Neural progenitor cell (in vitro differentiated cells): ENCODE measurements at regions not wholly inside any gene's neighbourhood (a gene's known extent, or its start where the extent isn't known, plus 50 kb on each side); places are given as distances from the start of the nearest gene placed in this dataset.
"Not testable (repeated sequence)": the region's sequence is repeated elsewhere in the genome, so short reads cannot be mapped to it uniquely, and the experiment has no call there.

Experiments
- DNase-seq: peaks from one replicate; pipeline ENCODE4 v3.0.0-alpha.2; 2016; ENCODE audit warnings: low spot score
- H2AFZ ChIP-seq: fragments of 200-600 bp; sonication (generic); replicated peaks from 2 replicates; pipeline ENCODE4 v1.6.1; 2016; ENCODE audit warnings: antibody characterized with exemption
- H3F3A ChIP-seq: fragments of 200-600 bp; sonication (generic); 2 replicates; pipeline ENCODE4 v1.6.1; 2016; ENCODE audit warnings: antibody characterized with exemption, low read depth
- H3K27ac ChIP-seq: fragments of 200-600 bp; sonication (generic); 2 replicates; pipeline ENCODE4 v1.5.1; 2016; ENCODE audit warnings: mild to moderate bottlenecking
- H3K27me3 ChIP-seq: fragments of 200-600 bp; sonication (generic); 2 replicates; pipeline ENCODE4 v1.6.1; 2016; ENCODE audit warnings: mild to moderate bottlenecking, moderate library complexity
- H3K36me3 ChIP-seq: fragments of 200-600 bp; sonication (generic); 2 replicates; pipeline ENCODE4 v1.5.1; 2016
- H3K4me1 ChIP-seq: fragments of 200-600 bp; sonication (generic); 2 replicates; pipeline ENCODE4 v1.6.1; 2016; ENCODE audit warnings: mixed run types
- H3K4me2 ChIP-seq: fragments of 200-600 bp; sonication (generic); 2 replicates; pipeline ENCODE4 v1.6.1; 2016
- H3K4me3 ChIP-seq: fragments of 200-600 bp; sonication (generic); 2 replicates; pipeline ENCODE4 v1.5.1; 2016
- H3K79me2 ChIP-seq: fragments of 200-600 bp; sonication (generic); 2 replicates; pipeline ENCODE4 v1.6.1; 2016; ENCODE audit warnings: low read depth
- H3K9ac ChIP-seq: fragments of 200-600 bp; sonication (generic); 2 replicates; pipeline ENCODE4 v1.6.1; 2016
- H3K9me3 ChIP-seq: fragments of 200-600 bp; sonication (generic); 2 replicates; pipeline ENCODE4 v1.5.1; 2016; ENCODE audit warnings: low read depth
- H4K20me1 ChIP-seq: fragments of 200-600 bp; sonication (generic); 2 replicates; pipeline ENCODE4 v1.6.1; 2016; ENCODE audit warnings: low read depth
- H3K27ac Mint-ChIP-seq: 3 replicates; pipeline ENCODE4 v1.8.0; 2021; ENCODE audit warnings: mixed read lengths
- H3K27me3 Mint-ChIP-seq: 2 replicates; pipeline ENCODE4 v1.8.0; 2022; ENCODE audit warnings: low read depth, mild to moderate bottlenecking, inconsistent platforms, moderate library complexity, mixed read lengths; ENCODE audit not compliant: insufficient read depth
- H3K36me3 Mint-ChIP-seq: 3 replicates; pipeline ENCODE4 v1.8.0; 2021; ENCODE audit warnings: mixed read lengths
- H3K4me1 Mint-ChIP-seq: 3 replicates; pipeline ENCODE4 v1.8.0; 2021; ENCODE audit warnings: mixed read lengths
- H3K4me3 Mint-ChIP-seq: 3 replicates; pipeline ENCODE4 v1.8.0; 2021; ENCODE audit warnings: mild to moderate bottlenecking, moderate library complexity, mixed read lengths
- H3K9me3 Mint-ChIP-seq: 3 replicates; pipeline ENCODE4 v1.8.0; 2020; ENCODE audit warnings: mixed read lengths
- EZH2 ChIP-seq: fragments of 200-600 bp; sonication (generic); IDR thresholded peaks from 2 replicates; pipeline ENCODE4 v1.6.1; 2017; ENCODE audit warnings: antibody characterized with exemption, mild to moderate bottlenecking, moderate library complexity
- EZH2phosphoT487 ChIP-seq: fragments of 200-600 bp; sonication (generic); IDR thresholded peaks from 2 replicates; pipeline ENCODE4 v1.6.1; 2017; ENCODE audit warnings: antibody characterized with exemption
- TF ChIP-seq, protein P1 (sequence below): fragments of 200-600 bp; sonication (generic); IDR thresholded peaks from 2 replicates; pipeline ENCODE4 v1.5.1; 2017; ENCODE audit warnings: antibody characterized with exemption, mild to moderate bottlenecking

DNA sequence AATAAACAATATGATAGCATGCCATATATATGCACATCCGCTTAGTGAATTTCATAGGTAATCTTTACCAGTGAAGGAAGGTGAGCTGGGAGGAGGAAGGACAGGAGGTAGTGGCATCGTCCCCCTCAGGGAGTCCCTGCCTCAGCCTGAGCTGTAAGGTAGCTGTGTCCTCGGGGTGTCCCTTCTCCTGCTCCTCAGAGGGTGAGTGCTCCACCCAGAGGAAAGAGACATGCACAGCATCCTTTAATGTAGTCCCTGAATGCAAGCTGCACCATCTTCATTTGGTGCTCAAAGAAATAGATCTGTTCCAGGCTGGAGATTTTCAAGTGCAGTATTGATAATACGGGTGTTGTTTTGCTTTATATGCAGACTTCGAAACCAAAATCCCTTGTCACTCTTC is 330.4 kb upstream of the SFRP2 start:
- H3K27me3 Mint-ChIP-seq, result no peaks in the 10 kb centered on the region
- TF ChIP-seq EZH2, result no peak
- TF ChIP-seq, protein P1, sequence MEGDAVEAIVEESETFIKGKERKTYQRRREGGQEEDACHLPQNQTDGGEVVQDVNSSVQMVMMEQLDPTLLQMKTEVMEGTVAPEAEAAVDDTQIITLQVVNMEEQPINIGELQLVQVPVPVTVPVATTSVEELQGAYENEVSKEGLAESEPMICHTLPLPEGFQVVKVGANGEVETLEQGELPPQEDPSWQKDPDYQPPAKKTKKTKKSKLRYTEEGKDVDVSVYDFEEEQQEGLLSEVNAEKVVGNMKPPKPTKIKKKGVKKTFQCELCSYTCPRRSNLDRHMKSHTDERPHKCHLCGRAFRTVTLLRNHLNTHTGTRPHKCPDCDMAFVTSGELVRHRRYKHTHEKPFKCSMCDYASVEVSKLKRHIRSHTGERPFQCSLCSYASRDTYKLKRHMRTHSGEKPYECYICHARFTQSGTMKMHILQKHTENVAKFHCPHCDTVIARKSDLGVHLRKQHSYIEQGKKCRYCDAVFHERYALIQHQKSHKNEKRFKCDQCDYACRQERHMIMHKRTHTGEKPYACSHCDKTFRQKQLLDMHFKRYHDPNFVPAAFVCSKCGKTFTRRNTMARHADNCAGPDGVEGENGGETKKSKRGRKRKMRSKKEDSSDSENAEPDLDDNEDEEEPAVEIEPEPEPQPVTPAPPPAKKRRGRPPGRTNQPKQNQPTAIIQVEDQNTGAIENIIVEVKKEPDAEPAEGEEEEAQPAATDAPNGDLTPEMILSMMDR, result peak; percentile 43
- no peak overlapping the region for H3K27ac Mint-ChIP-seq
- H3K4me3 Mint-ChIP-seq, result no peak overlapping the region
- peaks cover 4% of the 10 kb centered on the region for H3K4me1 Mint-ChIP-seq
- H3F3A ChIP-seq, result no peaks in the 10 kb centered on the region
- H3K36me3 ChIP-seq, result no peaks in the 10 kb centered on the region
- H3K4me2 ChIP-seq, result no peak overlapping the region
- H3K79me2 ChIP-seq, result no peaks in the 10 kb centered on the region
- no peaks in the 10 kb centered on the region for H4K20me1 ChIP-seq
- H3K9me3 ChIP-seq, result no peaks in the 10 kb centered on the region
- DNase-seq, result peak; percentile 37
- no peak overlapping the region for H3K9ac ChIP-seq
- no peak overlapping the region for H3K4me3 ChIP-seq
- H2AFZ ChIP-seq, result no peak overlapping the region
- no peak overlapping the region for H3K27ac ChIP-seq
- H3K27me3 ChIP-seq, result no peaks in the 10 kb centered on the region
- no peaks in the 10 kb centered on the region for H3K4me1 ChIP-seq
- H3K36me3 Mint-ChIP-seq, result no peaks in the 10 kb centered on the region
- H3K9me3 Mint-ChIP-seq, result no peaks in the 10 kb centered on the region

DNA sequence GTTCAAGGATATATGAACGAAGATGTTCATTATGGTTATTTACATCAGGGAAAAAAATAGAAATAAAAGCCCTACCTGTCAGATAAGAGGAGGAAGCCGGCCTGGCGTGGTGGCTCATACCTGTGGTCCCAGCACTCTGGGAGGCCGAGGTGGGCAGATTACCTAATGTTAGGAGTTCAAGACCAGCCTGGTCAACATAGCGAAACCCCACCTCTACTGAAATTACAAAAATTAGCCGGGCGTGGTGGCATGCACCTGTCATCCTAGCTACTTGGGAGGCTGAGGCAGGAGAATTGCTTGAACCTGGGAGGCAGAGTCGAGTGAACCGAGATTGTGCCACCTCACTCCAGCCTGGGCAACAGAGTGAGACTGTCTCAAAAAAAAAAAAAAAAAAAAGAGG is 328.8 kb upstream of the SFRP2 start:
- H3F3A ChIP-seq, H3K4me1 Mint-ChIP-seq, H3K4me1 ChIP-seq, DNase-seq, H2AFZ ChIP-seq, H3K9me3 ChIP-seq, H3K27ac Mint-ChIP-seq, H3K4me3 ChIP-seq, H4K20me1 ChIP-seq, H3K27me3 Mint-ChIP-seq, H3K27me3 ChIP-seq, H3K36me3 Mint-ChIP-seq, H3K4me2 ChIP-seq, H3K79me2 ChIP-seq, H3K4me3 Mint-ChIP-seq, H3K27ac ChIP-seq, H3K9ac ChIP-seq, H3K9me3 Mint-ChIP-seq, H3K36me3 ChIP-seq: not testable (repeated sequence)

DNA sequence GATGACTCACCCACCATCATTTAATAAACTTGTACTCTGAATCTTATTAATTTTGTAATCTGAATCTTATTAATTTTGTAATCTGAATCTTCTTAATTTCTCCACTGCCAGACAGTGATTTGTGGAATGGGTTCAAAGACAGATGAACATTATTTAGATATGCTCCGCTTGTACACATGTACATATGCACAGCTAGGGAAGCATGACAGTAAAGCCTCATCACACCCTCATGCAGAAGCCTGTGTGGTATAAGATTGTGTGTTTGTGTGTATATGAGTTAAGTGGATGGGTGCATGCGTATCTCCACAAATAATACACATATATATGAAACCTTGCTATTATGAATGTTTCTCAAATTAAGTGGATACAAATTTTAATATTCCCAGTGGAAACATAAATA is 318.5 kb upstream of the SFRP2 start:
- no peak overlapping the region for H3K9ac ChIP-seq
- H3K4me2 ChIP-seq, result no peak overlapping the region
- H3K4me1 ChIP-seq, result no peaks in the 10 kb centered on the region
- H3K79me2 ChIP-seq, result no peaks in the 10 kb centered on the region
- peaks cover 8% of the 10 kb centered on the region for H3K36me3 Mint-ChIP-seq
- H3K27ac ChIP-seq, result no peak overlapping the region
- DNase-seq, result no peak
- H3K36me3 ChIP-seq, result no peaks in the 10 kb centered on the region
- H3K27me3 Mint-ChIP-seq, result peaks cover 2% of the 10 kb centered on the region
- H3K27ac Mint-ChIP-seq, result no peak overlapping the region
- no peak overlapping the region for H2AFZ ChIP-seq
- H3K4me1 Mint-ChIP-seq, result no peaks in the 10 kb centered on the region
- H3F3A ChIP-seq, result no peaks in the 10 kb centered on the region
- no peak overlapping the region for H3K4me3 ChIP-seq
- H4K20me1 ChIP-seq, result no peaks in the 10 kb centered on the region
- H3K27me3 ChIP-seq, result no peaks in the 10 kb centered on the region
- TF ChIP-seq EZH2, result no peak
- TF ChIP-seq, protein P1, result no peak
- no peak for TF ChIP-seq EZH2phosphoT487
- peaks cover 29% of the 10 kb centered on the region for H3K9me3 Mint-ChIP-seq
- H3K4me3 Mint-ChIP-seq, result no peak overlapping the region
- no peaks in the 10 kb centered on the region for H3K9me3 ChIP-seq

DNA sequence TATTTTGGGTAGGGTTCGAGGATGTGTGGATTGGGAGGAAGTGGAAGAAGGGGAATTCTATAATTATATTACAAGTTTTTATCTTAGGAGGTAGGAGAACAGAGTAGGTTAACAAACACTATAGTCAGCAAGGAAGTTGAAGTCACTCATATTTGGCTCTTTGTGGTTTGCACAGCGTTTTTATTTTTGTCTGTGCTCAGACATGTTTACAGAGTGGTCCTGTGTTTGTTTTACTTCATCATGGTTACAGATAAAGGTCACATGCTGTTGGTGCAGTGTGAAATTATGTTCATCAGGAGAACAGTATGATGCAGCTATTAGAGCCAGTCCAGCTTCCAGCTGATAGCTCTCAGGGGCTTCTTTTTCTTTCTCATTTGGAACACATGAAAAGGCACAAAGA is 299.9 kb upstream of the SFRP2 start:
- no peaks in the 10 kb centered on the region for H3K4me1 ChIP-seq
- DNase-seq, result no peak
- Mint-ChIP-seq H3K4me1 (no peaks in the 10 kb centered on the region), H3K9me3 (no peaks in the 10 kb centered on the region), H3K27ac (peak overlapping the region; percentile 47), H3K36me3 (no peaks in the 10 kb centered on the region), H3K4me3 (no peak overlapping the region), H3K27me3 (no peaks in the 10 kb centered on the region)
- H3K36me3 ChIP-seq, result peaks cover 4% of the 10 kb centered on the region
- H3K9ac ChIP-seq, result no peak overlapping the region
- TF ChIP-seq, protein P1, result no peak
- TF ChIP-seq EZH2, result no peak
- TF ChIP-seq EZH2phosphoT487, result no peak
- H3K27me3 ChIP-seq, result no peaks in the 10 kb centered on the region
- H3F3A ChIP-seq, result no peaks in the 10 kb centered on the region
- no peaks in the 10 kb centered on the region for H4K20me1 ChIP-seq
- H3K4me3 ChIP-seq, result no peak overlapping the region
- no peaks in the 10 kb centered on the region for H3K79me2 ChIP-seq
- no peak overlapping the region for H3K4me2 ChIP-seq
- H3K27ac ChIP-seq, result no peak overlapping the region
- H2AFZ ChIP-seq, result no peak overlapping the region
- no peaks in the 10 kb centered on the region for H3K9me3 ChIP-seq
